K562 (cell line): ENCODE measurements at regions not wholly inside any gene's neighbourhood (a gene's known extent, or its start where the extent isn't known, plus 50 kb on each side); places are given as distances from the start of the nearest gene placed in this dataset.

ENCODE experiments used
- JUNB ChIP-seq: fragments of 450-650 bp; formaldehyde crosslinking; conservative IDR thresholded peaks from 2 replicates; pipeline ENCODE4 v1.4.0; 2020; ENCODE audit warnings: mild to moderate bottlenecking
- NR3C1 ChIP-seq: sonication (generic); formaldehyde crosslinking; IDR thresholded peaks from 2 replicates; pipeline ENCODE4 v1.8.1; 2022; ENCODE audit warnings: missing genetic modification reagents
- ZBTB33 ChIP-seq: sonication (generic); formaldehyde crosslinking; IDR thresholded peaks from 2 replicates; pipeline ENCODE4 v1.8.1; 2023; ENCODE audit warnings: mild to moderate bottlenecking, missing genetic modification reagents

DNA sequence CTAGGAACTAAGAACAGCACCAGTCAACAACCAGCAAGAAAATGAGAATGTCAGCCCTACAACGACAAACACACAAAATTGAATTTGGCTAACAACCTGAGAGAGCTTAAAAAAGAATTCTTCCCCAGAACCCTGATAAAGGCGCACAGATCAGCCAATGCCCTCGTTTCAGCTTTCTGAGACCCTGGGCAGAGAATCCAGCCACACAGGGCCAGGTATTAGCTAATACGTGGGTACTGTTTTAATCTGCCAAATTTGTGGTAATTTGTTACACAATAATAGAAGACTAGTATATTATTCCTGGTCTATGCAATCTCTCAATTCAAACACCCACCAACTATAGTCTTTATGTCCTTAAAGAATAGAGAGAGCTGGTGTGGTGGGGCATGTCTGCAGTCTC is 291.6 kb upstream of the GADL1 start:
- TF ChIP-seq ZBTB33 (CRISPR knock-in tag): no peak
- TF ChIP-seq NR3C1 (CRISPR knock-in tag): no peak
- no peak for TF ChIP-seq JUNB
